A673 (cell line): ENCODE measurements at regions not wholly inside any gene's neighbourhood (a gene's known extent, or its start where the extent isn't known, plus 50 kb on each side); places are given as distances from the start of the nearest gene placed in this dataset.

ENCODE experiments used
- CTCF ChIP-seq: fragments of 300-800, 200-600 bp; sonication (generic); conservative IDR thresholded peaks from 2 replicates; pipeline ENCODE4 v1.5.1; 2017; ENCODE audit warnings: low read depth, mild to moderate bottlenecking, antibody characterized with exemption, low read length, moderate library complexity, mixed read lengths
- EZH2 ChIP-seq: fragments of 200-600 bp; sonication (generic); IDR thresholded peaks from 2 replicates; pipeline ENCODE4 v1.6.1; 2017; ENCODE audit warnings: borderline replicate concordance, low read depth, mild to moderate bottlenecking, mixed read lengths, antibody characterized with exemption, low read length; ENCODE audit not compliant: poor library complexity, severe bottlenecking

GRCh38 chr4:134663742-134664141 is 462.2 kb upstream of the PABPC4L start:
- TF ChIP-seq CTCF = no peak
- no peak for TF ChIP-seq EZH2
